Endometrial microvascular endothelial cells (primary cell): ENCODE measurements at regions not wholly inside any gene's neighbourhood (a gene's known extent, or its start where the extent isn't known, plus 50 kb on each side); places are given as distances from the start of the nearest gene placed in this dataset.

Experiments used
- in situ Hi-C: cut with HindIII; loops from 2 replicates; pipeline ENCODE4 v1.10.0; 2017; ENCODE audit warnings: low sequenced_read_pairs, low pct_unique_long_range_greater_than_20kb; ENCODE audit errors: inconsistent ontology term

DNA sequence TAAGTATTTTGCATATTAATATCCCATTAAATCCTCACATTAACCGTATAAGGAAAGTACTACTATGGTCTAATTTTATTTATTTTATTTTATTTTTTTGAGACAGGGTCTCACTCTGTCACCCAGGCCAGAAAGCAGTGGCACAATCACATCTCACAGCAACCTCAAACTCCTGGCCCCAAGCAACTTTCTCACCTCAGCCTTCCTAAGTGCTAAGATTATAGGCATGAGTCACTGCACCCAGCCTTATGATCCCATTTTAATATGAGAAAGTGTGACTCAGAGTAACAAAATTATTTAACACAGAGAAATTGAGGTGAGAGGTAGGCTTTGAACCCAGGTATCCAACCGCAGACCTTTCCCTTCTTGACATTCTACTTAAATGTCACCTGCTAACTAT, 330.0 kb upstream of the POU3F3 start:
- in situ Hi-C loops: no loop called here

DNA sequence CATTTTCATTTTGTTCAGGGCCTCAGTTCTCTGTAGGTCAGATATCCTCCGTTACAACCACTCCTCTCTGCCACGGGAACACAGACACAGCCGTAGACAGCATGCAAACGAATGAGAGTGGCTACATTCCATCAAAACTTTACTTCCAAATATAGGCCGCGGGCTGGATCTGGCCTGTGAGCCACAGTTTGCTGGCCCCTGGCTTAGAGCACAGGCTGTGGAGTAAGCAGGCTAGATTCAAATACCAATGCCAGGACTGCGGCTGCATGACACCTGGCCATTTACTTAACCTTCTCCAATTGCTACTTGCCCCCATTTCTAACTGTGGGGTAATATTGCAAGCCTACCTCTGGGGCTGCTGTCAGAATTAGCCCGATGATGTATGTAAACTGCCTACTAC, 325.8 kb upstream of the POU3F3 start:
- in situ Hi-C loops: no loop called here

DNA sequence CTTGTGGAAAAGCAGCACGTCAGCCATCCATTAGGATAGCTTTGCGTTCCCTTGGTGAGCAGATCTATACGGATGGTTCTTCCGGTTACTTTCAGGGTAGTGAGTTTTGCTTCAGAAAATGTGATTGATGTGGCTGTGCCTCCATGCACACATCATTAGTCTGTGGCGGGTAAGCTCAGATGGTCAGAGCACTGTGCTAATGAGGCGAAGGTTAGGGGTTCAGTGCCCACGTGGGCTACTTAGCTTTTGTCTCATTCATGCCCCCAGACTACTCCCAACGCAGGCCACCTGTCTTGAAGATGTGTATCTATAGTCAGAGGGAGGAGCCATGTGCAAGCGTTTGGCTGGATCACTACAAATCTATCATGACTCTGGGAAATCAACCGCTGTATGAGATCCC, 322.8 kb upstream of the POU3F3 start:
- in situ Hi-C loops: no loop called here

DNA sequence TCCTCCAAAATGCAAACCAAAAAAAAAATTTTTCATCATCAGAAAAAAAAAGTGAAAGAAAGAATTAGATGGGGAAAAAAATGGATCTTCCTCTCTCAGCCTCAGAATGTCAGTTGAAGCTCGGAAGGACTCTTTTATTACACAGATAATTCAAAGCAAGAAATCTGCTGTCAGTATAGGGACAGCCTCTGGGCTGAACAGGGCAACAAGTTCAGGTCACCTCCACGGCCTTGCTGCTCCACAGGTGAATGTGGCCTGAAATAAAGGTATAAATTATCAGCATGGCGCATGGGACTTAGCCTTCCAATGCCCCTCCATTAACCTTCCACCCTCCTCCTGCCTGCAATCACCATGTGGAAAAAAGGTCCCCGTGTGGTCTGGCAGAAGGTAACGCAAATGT, 316.8 kb upstream of the POU3F3 start:
- in situ Hi-C loops: no loop called here

DNA sequence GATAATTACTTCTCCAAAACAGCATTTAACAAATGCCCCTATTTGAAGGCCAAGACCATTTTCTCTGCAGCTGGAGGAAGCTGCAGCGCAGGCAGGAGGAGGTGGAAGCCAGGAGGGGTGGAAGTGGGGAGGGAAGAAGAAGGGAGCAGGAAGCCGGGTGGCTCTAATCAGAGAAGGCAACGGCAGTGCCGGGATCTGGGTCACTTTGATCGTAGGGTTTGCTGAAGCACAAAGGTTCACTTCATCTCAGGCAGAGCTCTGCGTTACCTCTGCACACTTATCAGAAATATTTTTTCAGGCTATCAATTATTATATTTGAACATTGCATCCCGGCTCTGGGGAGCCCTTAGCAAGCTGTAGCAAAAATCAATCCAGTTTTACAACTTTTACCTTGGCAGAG, 315.8 kb upstream of the POU3F3 start:
- in situ Hi-C loops: no loop called here

DNA sequence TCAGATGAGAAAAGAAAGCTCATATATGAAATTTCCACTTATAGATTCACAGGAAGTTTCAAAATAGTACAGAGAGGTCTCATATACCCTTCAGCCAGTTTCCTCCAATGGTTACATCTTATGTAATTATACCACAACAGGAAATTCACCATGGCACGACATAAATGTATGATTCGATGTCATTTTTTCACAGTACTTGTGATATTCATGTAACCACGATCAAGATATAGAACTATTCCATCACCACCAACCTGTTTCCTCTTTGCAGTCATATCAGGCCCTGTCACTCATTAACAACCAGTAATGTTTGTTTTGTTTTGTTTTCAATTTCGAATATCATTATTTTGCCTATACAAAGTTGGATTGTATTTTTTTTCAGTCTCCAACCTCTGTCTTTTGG, 314.3 kb upstream of the POU3F3 start:
- in situ Hi-C loops: no loop called here

DNA sequence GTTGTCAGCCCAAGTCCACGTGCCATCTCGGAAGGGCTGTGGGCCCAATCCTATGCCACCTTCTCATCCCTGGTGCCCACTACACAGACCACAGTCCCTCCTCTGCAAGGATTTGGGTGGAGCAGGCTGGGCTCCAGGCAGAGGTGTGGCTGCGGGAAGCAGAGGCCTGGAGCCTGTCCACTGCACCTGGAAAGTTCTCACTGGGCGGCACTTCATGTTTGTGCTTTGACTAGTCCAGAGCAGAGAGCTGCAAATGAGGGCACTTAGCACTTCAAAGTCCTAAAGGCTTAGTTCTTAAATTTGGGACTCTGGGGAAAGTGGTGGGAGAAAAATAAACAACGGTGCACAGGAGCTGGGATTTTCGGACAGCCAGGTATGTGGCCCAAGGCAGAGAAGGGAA, 308.9 kb upstream of the POU3F3 start:
- in situ Hi-C loops: no loop called here

DNA sequence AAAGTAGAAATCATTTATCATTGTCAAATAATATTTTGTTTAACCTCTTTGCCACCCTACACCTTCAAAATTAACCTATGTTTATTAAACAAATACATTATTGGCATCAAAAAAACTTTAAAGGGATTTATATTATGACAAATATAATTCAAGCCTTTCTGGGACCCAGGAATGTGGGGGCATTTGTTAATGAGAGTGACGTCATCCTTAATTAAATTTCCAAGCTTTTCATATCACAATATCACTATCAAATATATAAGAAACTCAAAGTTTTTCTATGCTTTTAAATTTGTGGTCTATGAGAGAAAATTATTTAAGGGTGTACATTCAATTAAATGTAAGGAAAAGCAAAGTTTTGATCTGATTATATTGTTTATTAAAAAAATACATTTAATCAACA, 307.4 kb upstream of the POU3F3 start:
- in situ Hi-C loops: no loop called here

DNA sequence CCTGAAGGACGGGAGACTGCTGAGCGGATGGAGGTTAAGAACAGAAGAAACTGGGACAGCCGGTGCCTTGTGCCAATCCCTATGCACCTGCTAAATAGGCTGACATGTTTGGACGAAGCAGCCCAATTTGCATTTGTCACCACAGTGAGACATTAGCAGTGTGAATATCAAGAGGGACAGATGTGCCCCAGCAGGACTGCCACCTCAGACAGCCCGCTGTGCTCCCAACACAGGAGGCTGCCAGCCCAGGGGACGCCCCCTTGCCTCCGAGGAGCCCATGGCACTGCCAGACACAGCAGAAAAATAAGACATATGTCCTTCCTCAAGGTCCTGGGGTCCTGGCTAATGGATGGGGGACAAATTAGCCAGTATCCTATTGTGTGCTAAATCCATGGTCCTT, 306.7 kb upstream of the POU3F3 start:
- in situ Hi-C loops: no loop called here

DNA sequence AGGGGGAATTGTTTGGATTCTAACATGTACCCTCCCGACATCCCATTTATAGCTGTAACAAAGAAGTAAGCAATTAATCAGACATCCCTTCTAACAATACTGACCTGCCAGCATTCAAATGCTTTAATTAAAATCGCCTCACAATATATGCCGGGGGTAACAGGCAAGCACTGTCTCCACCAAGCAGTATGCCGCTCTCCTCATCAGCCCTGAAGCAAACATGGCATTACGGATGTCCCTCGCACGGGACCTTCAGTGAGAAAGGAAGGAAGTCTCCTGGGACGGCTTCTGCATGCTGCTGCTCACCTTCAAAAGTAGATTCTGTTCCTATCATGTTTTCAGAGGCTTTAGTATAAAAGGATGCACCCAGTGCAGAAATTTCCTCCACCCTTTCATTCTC, 292.7 kb upstream of the POU3F3 start:
- in situ Hi-C loops: no loop called here

DNA sequence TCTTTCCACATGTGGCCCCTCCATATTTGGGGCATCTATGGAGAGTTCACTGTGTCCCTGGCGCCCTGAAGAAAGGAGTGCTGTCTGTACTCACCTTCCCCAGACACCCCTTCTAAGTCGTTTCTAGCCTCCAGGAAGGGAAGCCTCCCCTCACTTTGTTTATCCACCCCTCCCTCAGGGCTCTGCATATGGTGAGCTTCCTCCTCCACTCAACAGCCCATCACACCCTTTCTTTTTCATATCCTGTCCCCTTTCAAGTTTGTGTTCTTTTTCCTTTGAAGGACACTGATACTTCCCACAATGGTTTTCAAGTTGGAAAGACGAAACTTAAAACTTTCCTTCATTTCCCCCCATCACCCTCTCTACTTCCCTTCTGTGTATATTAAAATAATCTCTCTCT, 291.4 kb upstream of the POU3F3 start:
- in situ Hi-C loops: no loop called here

DNA sequence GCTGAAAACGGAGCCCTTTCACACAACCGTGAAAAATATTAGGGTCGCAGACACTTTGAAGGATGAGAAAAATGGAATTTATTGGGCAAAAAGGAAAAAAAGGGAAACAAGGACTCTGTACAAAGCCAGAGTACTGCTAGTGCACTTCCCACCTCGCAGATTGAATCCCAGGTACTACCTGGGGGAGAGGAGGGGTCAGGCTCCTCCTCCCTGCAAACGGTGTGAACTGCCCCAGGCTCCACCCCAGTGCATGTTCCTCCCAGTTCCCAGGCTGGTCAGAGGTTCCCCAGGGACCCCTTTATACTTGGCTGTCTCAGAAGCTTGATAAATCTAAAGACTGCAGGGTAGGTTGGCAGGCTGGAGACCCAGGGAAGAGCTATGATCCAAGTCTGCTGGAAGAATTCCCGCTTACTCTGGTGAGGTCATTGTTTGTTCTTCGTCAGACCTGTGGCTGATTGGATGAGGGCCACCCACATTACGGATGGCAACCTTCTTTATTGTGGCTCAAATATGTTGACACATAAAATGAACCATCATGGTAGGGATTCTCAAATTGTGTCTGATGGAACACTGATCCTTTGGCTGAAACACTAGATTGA, 290.4 kb upstream of the POU3F3 start:
- in situ Hi-C loops: no loop called here

DNA sequence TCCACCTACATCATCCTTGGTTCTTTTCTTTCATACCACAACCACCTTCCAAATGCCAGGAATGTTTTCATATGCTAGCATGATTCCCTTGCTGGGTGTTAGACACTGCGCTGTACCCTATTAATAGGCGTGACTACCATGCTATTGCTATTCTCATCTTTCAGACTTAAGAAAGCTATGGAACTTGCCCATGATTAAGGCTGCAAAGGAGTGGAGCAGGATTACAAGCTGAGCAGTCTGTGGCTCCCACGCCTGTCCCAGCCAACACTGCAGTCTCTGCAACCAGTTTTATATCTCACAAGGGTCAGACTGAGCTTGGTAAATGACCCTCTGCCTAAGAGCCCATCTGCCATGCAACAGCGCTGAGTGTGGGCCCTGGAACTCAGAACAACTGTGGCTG, 285.7 kb upstream of the POU3F3 start:
- in situ Hi-C loops: no loop called here

DNA sequence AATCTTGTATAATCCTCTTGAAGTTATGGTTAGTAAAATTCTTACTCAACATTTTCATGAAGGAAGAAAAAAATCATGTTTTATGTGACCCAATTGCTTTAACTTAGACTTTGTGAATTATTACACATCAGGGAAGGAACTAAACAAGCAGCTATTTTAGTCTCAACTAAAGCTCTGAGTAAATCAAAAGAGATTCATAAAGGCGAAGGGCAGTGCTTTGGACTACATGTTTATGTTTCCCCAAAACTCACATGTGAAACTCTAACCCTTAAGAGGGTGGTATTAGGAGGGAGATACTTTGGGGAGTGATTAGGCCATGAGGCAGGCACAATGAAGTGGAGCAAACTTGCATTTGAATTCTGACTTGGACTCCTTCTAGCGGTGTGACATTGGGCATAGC, 283.7 kb upstream of the POU3F3 start:
- in situ Hi-C loops: no loop called here

DNA sequence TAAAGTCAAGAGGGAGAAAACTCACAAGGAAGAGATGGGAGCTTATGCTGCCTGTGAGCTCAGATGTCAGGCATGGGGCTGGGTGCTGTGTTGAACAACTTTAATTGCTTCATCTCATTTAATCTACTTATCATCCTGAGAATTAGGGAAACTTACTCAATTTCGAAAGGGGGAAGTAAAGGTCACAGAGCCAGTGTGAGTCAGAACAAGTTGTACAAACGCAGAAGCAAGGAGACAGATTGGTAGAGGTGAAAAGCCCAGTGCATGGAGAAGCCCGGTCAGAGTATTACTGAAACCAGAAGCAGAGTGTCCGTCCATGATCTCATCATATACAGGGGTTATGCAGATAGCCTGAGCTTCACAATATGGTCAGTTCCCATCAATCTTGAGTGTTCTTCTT, 281.1 kb upstream of the POU3F3 start:
- in situ Hi-C loops: no loop called here

DNA sequence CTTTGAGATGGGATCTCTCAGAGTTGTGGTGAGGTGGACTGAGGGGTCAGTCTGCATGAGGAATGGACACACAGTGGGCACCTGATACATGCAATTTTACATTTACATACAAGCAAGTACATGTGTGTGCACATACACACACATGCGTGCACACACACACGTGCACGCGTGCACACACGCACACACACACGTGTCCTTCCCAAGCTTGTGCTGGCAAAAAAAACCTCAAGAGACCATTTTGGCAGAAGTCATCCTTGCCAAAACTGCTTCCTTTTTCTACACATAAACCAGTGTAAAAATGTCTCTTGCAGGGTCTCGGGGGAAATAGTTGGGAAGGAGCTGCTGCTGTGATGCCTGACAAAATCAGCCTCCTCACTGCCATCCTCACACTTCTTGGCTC, 279.5 kb upstream of the POU3F3 start:
- in situ Hi-C loops: no loop called here

DNA sequence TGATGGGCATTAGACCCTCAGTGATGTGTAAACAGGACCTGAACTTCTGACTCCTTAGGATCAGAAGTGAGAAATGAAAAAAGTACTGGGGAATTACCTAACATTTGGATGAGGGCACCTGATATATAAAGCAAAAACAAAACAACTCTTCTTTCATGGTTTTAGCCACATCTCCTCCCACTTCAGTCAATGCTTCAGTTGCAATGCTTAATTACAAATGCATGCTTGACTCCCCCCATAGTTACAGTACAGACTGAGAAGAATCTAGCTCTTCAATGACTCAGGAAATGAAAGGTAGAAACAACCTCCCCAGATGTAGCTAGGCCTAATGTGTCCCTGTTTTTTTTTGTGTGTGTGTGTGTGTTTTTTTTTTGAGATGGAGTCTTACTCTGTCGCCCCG, 276.8 kb upstream of the POU3F3 start:
- in situ Hi-C loops: no loop called here

DNA sequence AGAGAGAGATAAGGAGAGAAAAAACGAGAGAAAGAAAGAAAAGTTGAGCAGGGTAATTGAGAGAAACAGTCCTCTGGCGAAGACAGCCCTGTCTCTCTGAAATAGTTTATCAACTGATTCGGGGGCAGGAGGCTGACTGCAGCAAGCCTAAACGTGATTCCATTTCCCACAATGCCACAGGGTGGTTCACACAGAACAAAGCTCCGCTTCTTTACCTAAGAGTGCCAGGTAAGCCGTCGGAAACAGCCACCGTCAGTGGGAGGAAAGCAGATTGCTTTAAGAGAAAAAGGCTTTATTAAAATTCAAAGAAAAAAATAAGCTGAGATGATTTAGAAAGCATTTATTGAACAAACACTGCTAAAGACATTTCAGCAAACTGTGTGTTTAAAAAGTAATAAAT, 271.4 kb upstream of the POU3F3 start:
- in situ Hi-C loops: no loop called here

DNA sequence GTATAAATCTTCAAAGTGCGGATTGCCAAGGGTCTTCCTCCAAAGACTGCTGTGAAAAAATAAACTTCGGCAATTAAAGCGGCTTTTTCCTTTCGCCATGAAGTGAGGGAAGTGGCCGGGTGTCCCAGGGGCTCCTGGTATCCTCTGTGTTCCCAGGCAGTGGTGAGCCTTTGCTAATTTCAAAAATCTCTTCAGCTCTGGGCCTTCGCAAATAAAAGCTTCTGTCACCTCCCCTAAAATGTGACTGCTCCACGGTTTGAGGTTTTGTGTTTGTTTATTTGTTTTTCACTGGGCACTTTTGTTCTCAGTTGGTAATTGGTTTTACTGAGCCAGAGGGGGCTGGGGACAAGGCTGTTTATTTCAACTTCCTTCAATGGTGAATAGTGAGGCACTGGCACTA, 270.1 kb upstream of the POU3F3 start:
- in situ Hi-C loops: no loop called here

DNA sequence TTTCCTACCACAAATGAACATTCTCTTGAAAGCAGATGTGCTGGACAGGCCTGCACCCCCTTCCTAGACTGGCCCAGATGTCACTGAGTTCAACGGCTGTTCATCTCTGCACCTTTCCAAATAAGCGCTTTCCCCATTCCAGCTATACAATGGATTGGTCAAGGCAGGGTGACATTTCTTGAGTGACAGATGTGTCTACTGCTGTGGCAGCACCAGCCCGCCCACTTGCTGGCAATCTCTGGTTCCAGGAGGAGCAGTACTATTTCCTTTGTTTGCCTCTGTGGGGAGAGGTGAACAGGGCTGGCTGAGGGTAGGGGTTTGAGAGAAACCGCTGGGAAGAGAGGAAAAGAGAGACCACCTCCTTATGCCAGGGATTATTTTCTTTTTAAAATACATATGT, 269.5 kb upstream of the POU3F3 start:
- in situ Hi-C loops: no loop called here

DNA sequence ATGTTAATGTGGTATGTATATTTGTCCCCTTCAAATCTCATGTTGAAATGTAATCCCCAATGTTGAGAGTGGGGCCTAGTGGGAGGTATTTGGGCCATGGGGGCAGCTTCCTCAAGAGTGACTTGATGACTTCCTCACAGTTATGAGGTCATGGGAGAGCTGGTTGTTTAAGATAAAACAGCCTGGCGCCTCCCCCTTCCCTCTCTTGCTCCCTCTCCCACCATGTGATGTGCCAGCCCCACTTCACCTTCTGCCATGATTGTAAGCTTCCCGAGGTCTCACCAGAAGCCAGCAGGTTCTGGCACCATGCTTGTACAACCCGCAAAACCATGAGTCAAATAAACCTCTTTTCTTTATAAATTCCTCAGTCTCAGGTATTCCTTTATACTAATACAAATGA, 258.3 kb upstream of the POU3F3 start:
- in situ Hi-C loops: no loop called here

DNA sequence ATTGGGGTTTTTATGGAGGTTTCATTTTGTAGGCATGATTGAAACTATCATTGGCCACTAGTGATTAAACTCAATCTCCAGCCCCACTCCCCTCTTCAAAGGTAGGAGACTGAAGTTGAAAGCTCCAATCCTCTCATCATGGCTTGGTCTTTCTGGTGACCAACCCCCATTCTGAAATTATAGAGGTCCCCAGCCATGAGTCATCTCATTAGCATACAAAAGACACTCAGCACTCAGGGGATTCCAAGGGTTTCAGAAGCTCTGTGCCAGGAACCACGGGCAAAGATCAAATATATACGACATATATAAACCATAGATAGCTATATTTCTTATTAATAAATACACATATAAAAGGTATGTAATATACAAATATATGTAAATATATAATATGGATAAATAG, 256.0 kb upstream of the POU3F3 start:
- in situ Hi-C loops: no loop called here
